Astrocyte of the spinal cord (primary cell): ENCODE measurements at regions not wholly inside any gene's neighbourhood (a gene's known extent, or its start where the extent isn't known, plus 50 kb on each side); places are given as distances from the start of the nearest gene placed in this dataset.
"Not testable (repeated sequence)": the region's sequence is repeated elsewhere in the genome, so short reads cannot be mapped to it uniquely, and the experiment has no call there.

Experiments used
- DNase-seq: peaks from one replicate; pipeline ENCODE4 v3.0.0; 2011; ENCODE audit warnings: low read depth, low spot score
- H3K4me3 ChIP-seq: 2 replicates; pipeline ENCODE4 v1.5.1; 2011; ENCODE audit warnings: low read depth, mild to moderate bottlenecking, low read length, moderate library complexity
- in situ Hi-C: cut with HindIII; loops from 2 replicates; pipeline ENCODE4 v1.10.0; 2017; ENCODE audit warnings: low sequenced_read_pairs
- TF ChIP-seq, protein P1 (sequence below): IDR thresholded peaks from 2 replicates; pipeline ENCODE4 v1.5.1; 2012; ENCODE audit warnings: low read depth, mild to moderate bottlenecking, low read length, inconsistent platforms

DNA sequence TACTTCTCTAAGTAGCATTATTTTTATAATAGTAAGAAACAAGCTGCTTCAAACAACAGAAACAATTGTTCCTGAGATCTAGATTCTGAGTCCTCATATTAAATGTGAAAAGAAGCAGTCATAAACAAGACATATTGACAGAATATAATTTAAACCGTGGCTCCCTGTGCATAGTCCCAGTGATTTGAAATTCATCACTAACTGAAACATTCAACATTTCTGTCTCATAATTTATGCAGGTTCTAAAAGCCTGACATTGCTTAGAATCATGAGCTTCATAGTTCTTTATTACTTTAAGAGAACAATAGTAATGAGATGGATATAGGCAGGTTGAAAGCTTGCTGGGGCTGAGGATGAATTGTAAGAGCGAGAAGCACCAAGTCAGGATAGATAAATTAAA lies 375.5 kb upstream of the MAGEB18 start:
- DNase-seq: no peak
- no peak overlapping the region for H3K4me3 ChIP-seq
- in situ Hi-C loops: no loop called here
- TF ChIP-seq, protein P1, sequence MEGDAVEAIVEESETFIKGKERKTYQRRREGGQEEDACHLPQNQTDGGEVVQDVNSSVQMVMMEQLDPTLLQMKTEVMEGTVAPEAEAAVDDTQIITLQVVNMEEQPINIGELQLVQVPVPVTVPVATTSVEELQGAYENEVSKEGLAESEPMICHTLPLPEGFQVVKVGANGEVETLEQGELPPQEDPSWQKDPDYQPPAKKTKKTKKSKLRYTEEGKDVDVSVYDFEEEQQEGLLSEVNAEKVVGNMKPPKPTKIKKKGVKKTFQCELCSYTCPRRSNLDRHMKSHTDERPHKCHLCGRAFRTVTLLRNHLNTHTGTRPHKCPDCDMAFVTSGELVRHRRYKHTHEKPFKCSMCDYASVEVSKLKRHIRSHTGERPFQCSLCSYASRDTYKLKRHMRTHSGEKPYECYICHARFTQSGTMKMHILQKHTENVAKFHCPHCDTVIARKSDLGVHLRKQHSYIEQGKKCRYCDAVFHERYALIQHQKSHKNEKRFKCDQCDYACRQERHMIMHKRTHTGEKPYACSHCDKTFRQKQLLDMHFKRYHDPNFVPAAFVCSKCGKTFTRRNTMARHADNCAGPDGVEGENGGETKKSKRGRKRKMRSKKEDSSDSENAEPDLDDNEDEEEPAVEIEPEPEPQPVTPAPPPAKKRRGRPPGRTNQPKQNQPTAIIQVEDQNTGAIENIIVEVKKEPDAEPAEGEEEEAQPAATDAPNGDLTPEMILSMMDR: no peak

DNA sequence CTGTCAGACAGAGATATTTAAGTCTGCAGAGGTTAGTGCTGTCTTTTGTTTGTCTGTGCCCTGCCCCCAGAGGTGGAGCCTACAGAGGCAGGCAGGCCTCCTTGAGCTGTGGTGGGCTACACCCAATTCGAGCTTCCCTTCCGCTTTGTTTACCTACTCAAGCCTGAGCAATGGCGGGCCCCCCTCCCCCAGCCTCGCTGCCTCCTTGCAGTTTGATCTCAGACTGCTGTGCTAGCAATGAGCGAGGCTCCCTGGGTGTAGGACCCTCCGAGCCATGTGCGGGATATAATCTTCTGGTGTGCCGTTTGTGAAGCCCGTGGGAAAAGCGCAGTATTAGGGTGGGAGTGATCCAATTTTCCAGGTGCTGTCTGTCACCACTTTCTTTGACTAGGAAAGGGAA lies 366.3 kb upstream of the MAGEB18 start:
- H3K4me3 ChIP-seq, DNase-seq, in situ Hi-C loops: not testable (repeated sequence)

DNA sequence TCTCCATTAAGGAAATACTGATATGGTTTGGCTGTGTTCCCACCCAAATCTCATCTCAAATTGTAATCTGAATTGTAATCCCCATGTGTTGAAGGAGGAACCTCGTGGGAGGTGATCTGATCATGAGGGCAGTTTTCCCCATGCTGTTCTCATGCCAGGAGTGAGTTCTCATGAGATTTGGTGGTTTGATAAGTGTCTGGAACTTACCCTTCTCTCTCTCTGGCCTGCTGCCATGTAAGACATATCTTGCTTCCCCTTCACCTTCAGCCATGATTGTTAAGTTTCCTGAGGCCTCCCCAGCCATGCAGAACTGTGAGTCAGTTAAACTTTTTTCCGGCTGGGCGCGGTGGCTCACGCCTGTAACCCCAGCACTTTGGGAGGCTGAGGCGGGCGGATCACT lies 340.3 kb upstream of the MAGEB18 start:
- in situ Hi-C loops, DNase-seq, H3K4me3 ChIP-seq: not testable (repeated sequence)

GRCh38 chrX:25805744-25806143 lies 332.4 kb upstream of the MAGEB18 start:
- H3K4me3 ChIP-seq: no peak overlapping the region
- in situ Hi-C loops: no loop called here
- TF ChIP-seq, protein P1: no peak
- no peak for DNase-seq

DNA sequence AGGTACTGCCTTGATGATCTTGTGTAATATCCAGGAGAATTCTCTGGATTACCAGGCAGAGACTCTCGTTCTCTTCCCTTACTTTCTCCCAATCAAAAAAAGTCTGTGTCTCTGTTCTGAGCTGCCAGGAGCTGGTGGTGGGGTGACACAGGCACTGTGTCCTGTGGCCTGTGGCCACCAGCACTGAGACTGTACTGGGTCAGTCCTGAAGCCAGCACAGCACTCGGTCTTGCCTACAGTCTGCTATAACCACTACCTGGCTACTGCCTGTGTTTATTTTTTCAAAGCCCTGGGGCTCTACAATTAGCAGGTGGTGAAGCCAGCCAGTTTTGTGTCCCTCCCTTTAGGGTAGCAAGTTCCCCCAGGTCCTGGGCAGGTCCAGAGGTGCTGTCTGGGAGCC lies 331.1 kb upstream of the MAGEB18 start:
- no peak overlapping the region for H3K4me3 ChIP-seq
- DNase-seq: no peak
- in situ Hi-C loops: no loop called here
- TF ChIP-seq, protein P1: no peak

DNA sequence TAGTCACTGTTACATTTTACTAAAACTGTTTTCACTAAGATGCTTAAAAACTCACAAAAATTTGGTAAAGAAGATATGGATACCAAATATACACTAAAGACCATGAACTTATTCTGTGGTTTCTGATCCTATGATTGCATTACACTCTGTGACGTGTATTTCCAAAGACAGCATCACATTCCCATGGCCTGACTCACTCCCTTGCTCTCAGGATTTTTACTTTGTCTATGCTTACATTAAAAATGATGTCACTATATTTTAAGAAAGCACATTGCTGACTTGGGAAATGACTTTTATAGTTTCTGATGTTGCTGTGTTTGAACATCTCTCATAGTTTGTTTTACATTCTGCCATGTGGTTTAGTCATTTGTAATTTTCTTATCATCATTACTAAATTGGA lies 327.9 kb upstream of the MAGEB18 start:
- H3K4me3 ChIP-seq: no peak overlapping the region
- TF ChIP-seq, protein P1: no peak
- in situ Hi-C loops: no loop called here
- DNase-seq: peak; percentile 65

DNA sequence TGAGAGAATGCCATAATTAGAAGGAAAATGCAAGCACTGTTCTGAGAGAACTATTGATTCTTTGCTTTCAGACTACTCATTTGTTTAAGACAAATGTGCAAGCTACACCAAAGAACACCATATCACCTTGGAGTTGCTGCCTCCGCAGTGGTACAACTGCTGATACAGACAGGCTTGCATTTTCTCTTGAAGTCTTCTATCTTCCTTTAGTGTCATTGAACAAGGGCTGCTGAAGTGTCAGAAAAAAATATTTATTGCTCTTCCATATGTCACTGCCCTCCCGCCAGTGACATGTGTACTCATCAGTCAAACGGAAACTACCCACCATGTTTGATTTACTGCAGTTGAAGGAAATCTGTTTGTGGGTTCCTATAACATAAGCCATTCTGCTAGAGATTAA lies 318.3 kb upstream of the MAGEB18 start:
- TF ChIP-seq, protein P1: no peak
- in situ Hi-C loops: no loop called here
- H3K4me3 ChIP-seq: no peak overlapping the region
- no peak for DNase-seq

DNA sequence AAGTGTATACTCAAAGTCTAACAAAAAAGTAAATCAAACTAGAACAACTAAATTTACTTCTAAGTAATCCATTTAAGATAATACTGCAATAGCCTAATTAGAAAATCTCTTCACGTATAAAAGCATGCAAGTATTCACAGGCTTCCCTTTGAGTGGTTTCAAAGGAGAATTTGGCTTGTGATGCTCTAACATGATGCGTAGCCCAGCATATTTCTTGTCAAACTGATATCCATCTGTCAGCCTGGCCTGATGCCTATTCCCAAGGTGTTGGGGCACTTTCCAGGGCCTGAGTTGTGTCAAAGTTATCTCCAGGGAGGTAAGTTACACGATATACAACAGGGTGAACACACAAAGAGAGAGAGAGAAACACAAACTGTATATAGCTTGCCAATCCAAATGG lies 287.0 kb upstream of the MAGEB18 start:
- in situ Hi-C loops: no loop called here
- DNase-seq: no peak
- TF ChIP-seq, protein P1: no peak
- no peak overlapping the region for H3K4me3 ChIP-seq
